CD4-positive, alpha-beta memory T cell (primary cell): ENCODE measurements at regions not wholly inside any gene's neighbourhood (a gene's known extent, or its start where the extent isn't known, plus 50 kb on each side); places are given as distances from the start of the nearest gene placed in this dataset.
A peak's percentile ranks its signal among the peaks of the same experiment; 100 is the strongest.

ENCODE experiments used
- CTCF ChIA-PET: fragments of 350-600 bp; sonication (Branson Sonifier 250); formaldehyde crosslinking; loops from one replicate; lab custom pipeline; 2021; ENCODE audit warnings: inconsistent platforms; ENCODE audit not compliant: partially characterized antibody; lab: Charles Lee
- POLR2A ChIA-PET: fragments of 350-600 bp; sonication (Branson Sonifier 250); formaldehyde crosslinking; loops from one replicate; lab custom pipeline; 2021; ENCODE audit not compliant: partially characterized antibody; lab: Charles Lee
- DNase-seq, 5 donors: peaks; one replicate each; pipeline versions ENCODE4 v3.0.0 to v3.0.0-alpha.2; 2020 to 2022; ENCODE audit warnings: mixed read lengths in 1 of 5
- H3K27ac ChIP-seq: one replicate; pipeline ENCODE4 v1.7.0; 2013; ENCODE audit warnings: low read depth, low read length
- H3K27me3 ChIP-seq: 2 replicates; pipeline ENCODE4 v1.7.0; 2013; ENCODE audit warnings: mild to moderate bottlenecking, low read length, moderate library complexity; ENCODE audit not compliant: insufficient read depth
- H3K36me3 ChIP-seq: 2 replicates; pipeline ENCODE4 v1.7.0; 2013; ENCODE audit warnings: mild to moderate bottlenecking, low read length, moderate library complexity; ENCODE audit not compliant: insufficient read depth
- H3K4me1 ChIP-seq: 2 replicates; pipeline ENCODE4 v1.7.0; 2013; ENCODE audit warnings: mild to moderate bottlenecking, low read length, moderate library complexity; ENCODE audit not compliant: insufficient read depth
- H3K4me3 ChIP-seq, 2 donors: one replicate each; pipeline ENCODE4 v1.7.0; 2013; ENCODE audit warnings: low read length in 2 of 2, mild to moderate bottlenecking in 1 of 2
- H3K9me3 ChIP-seq, 2 donors: one replicate each; pipeline ENCODE4 v1.7.0; 2013; ENCODE audit warnings: low read length in 2 of 2, control low read depth in 1 of 2; ENCODE audit not compliant: control insufficient read depth in 1 of 2
- H3K27ac Mint-ChIP-seq, 7 donors: one replicate each; pipeline ENCODE4 v1.8.0; 2020 to 2021; ENCODE audit warnings: mixed read lengths in 7 of 7, mild to moderate bottlenecking in 6 of 7, inconsistent platforms in 3 of 7, moderate library complexity in 3 of 7
- H3K27me3 Mint-ChIP-seq, 2 donors: one replicate each; pipeline ENCODE4 v1.8.0; 2020 to 2021; ENCODE audit warnings: mixed read lengths in 2 of 2
- H3K36me3 Mint-ChIP-seq, 2 donors: one replicate each; pipeline ENCODE4 v1.8.0; 2020 to 2021; ENCODE audit warnings: mixed read lengths in 2 of 2, inconsistent platforms in 1 of 2, mild to moderate bottlenecking in 1 of 2
- H3K4me1 Mint-ChIP-seq, 4 donors: one replicate each; pipeline ENCODE4 v1.8.0; 2020 to 2021; ENCODE audit warnings: mixed read lengths in 4 of 4, mild to moderate bottlenecking in 1 of 4
- H3K4me3 Mint-ChIP-seq, 8 donors: one replicate each; pipeline ENCODE4 v1.8.0; 2020 to 2021; ENCODE audit warnings: mixed read lengths in 8 of 8, mild to moderate bottlenecking in 7 of 8, moderate library complexity in 6 of 8, inconsistent platforms in 3 of 8
- H3K9me3 Mint-ChIP-seq, 8 donors: one replicate each; pipeline ENCODE4 v1.8.0; 2020 to 2021; ENCODE audit warnings: mixed read lengths in 8 of 8, mild to moderate bottlenecking in 5 of 8, inconsistent platforms in 3 of 8, moderate library complexity in 1 of 8
- intact Hi-C: fragments of 100-400 bp; cut with micrococcal nuclease; formaldehyde crosslinking; loops from one replicate; pipeline ENCODE4 v1.15.1; 2023

- Mint-ChIP-seq H3K27ac (peak overlapping the region; percentile 95 to 99 (median 98)), H3K9me3 (no peaks in the 10 kb centered on the region), H3K36me3 (peaks cover 0 to 4% of the 10 kb centered on the region in 2 donors), H3K27me3 (peaks cover 0 to 2% of the 10 kb centered on the region in 2 donors), H3K4me3 (peak overlapping the region; percentile 92 to 97 (median 94)), H3K4me1 (peaks cover 7 to 24% (median 14%) of the 10 kb centered on the region in 4 donors)
- intact Hi-C loops: loop anchor here (1.0 to 5.0 kb wide), 6 partner anchors 270 to 1044 kb away; partner anchors contain the start of genes POLR3A, PPIF and RPS24
- H3K27me3 ChIP-seq: no peaks in the 10 kb centered on the region
- CTCF ChIA-PET: interaction anchor here (0.6 to 1.4 kb wide), 9 partner anchors 11 to 1141 kb away, joined by 3 to 8 read pairs (median 4); no protein-coding TSS in a partner anchor
- H3K4me1 ChIP-seq: peaks cover 17% of the 10 kb centered on the region
- peak; percentile 93 to 96 (median 95) for DNase-seq
- no peaks in the 10 kb centered on the region for H3K9me3 ChIP-seq
- POLR2A ChIA-PET: interaction anchor here (0.7 to 2.6 kb wide), 5 partner anchors 256 to 767 kb away, joined by 3 to 6 read pairs (median 3); no protein-coding TSS in a partner anchor
- H3K27ac ChIP-seq: peak overlapping the region; percentile 91
- H3K4me3 ChIP-seq: peak overlapping the region; percentile 67 to 70
- no peaks in the 10 kb centered on the region for H3K36me3 ChIP-seq
These were observed 269.6 kb downstream of the RPS24 start for GRCh38 chr10:78302989-78303854.

GRCh38 chr10:78304091-78305045, 270.7 kb downstream of the RPS24 start:
- POLR2A ChIA-PET: interaction anchor here (1.4 to 2.6 kb wide), 2 partner anchors 257 to 270 kb away, joined by 3 to 6 read pairs; no protein-coding TSS in a partner anchor
- Histone ChIP-seq H3K4me1 (peaks cover 17% of the 10 kb centered on the region), H3K27ac (peak overlapping the region; percentile 91)

GRCh38 chr10:78305311-78305710, 271.6 kb downstream of the RPS24 start:
- Histone ChIP-seq H3K4me1 (peaks cover 17% of the 10 kb centered on the region), H3K27ac (no peak overlapping the region), H3K27me3 (no peaks in the 10 kb centered on the region), H3K36me3 (no peaks in the 10 kb centered on the region), H3K9me3 (no peaks in the 10 kb centered on the region), H3K4me3 (no peak overlapping the region)
- Mint-ChIP-seq H3K4me1 (peaks cover 7 to 24% (median 14%) of the 10 kb centered on the region in 4 donors), H3K36me3 (peaks cover 0 to 4% of the 10 kb centered on the region in 2 donors), H3K27me3 (no peaks in the 10 kb centered on the region), H3K9me3 (no peaks in the 10 kb centered on the region), H3K27ac (peak overlapping the region in 4 of 7 donors; percentile 1 to 26 (median 16)), H3K4me3 (peak overlapping the region in 1 of 8 donors; percentile 10)
- ChIA-PET CTCF (interaction anchor here (1.4 kb wide), 1 partner anchor 258 kb away, joined by 4 read pairs; no protein-coding TSS in a partner anchor), POLR2A (interaction anchor here (1.3 kb wide), 1 partner anchor 9 kb away, joined by 4 read pairs; no protein-coding TSS in a partner anchor)
- intact Hi-C loops: no loop called here
- no peak for DNase-seq

More at GRCh38 chr10:78304091-78305045, 270.7 kb downstream of the RPS24 start:
- no peaks in the 10 kb centered on the region for H3K9me3 ChIP-seq
- H3K4me3 Mint-ChIP-seq: peak overlapping the region in 4 of 8 donors; percentile 49 to 94 (median 80)
- H3K27me3 ChIP-seq: no peaks in the 10 kb centered on the region
- H3K4me3 ChIP-seq: no peak overlapping the region
- no peaks in the 10 kb centered on the region for H3K9me3 Mint-ChIP-seq
- no peak for DNase-seq
- H3K27ac Mint-ChIP-seq: peak overlapping the region in 5 of 7 donors; percentile 11 to 95 (median 74)
- H3K36me3 Mint-ChIP-seq: peaks cover 0 to 4% of the 10 kb centered on the region in 2 donors
- CTCF ChIA-PET: interaction anchor here (0.7 to 1.3 kb wide), 6 partner anchors 9 to 944 kb away, joined by 3 to 7 read pairs (median 4); no protein-coding TSS in a partner anchor
- H3K36me3 ChIP-seq: no peaks in the 10 kb centered on the region
- H3K27me3 Mint-ChIP-seq: no peaks in the 10 kb centered on the region
- peaks cover 7 to 24% (median 14%) of the 10 kb centered on the region in 4 donors for H3K4me1 Mint-ChIP-seq
- intact Hi-C loops: loop anchor here (5.0 kb wide), 1 partner anchor 893 kb away; no protein-coding TSS in a partner anchor

- Mint-ChIP-seq H3K4me3 (no peak overlapping the region), H3K36me3 (peaks cover 0 to 4% of the 10 kb centered on the region in 2 donors), H3K27ac (peak overlapping the region in 1 of 7 donors; percentile 22), H3K9me3 (no peaks in the 10 kb centered on the region), H3K27me3 (no peaks in the 10 kb centered on the region), H3K4me1 (peaks cover 6 to 21% (median 13%) of the 10 kb centered on the region in 4 donors)
- no peak for DNase-seq
- Histone ChIP-seq H3K36me3 (no peaks in the 10 kb centered on the region), H3K9me3 (no peaks in the 10 kb centered on the region), H3K27ac (no peak overlapping the region), H3K27me3 (no peaks in the 10 kb centered on the region), H3K4me1 (peaks cover 17% of the 10 kb centered on the region), H3K4me3 (no peak overlapping the region)
- POLR2A ChIA-PET: interaction anchor here (1.3 kb wide), 1 partner anchor 8 kb away, joined by 4 read pairs; no protein-coding TSS in a partner anchor
- CTCF ChIA-PET: interaction anchor here (1.4 kb wide), 1 partner anchor 259 kb away, joined by 4 read pairs; no protein-coding TSS in a partner anchor
- intact Hi-C loops: no loop called here
These were observed 272.7 kb downstream of the RPS24 start for GRCh38 chr10:78306358-78306757.

- no peak overlapping the region for H3K27ac Mint-ChIP-seq
- intact Hi-C loops: no loop called here
- H3K4me3 ChIP-seq: no peak overlapping the region
These were observed 273.9 kb downstream of the RPS24 start for GRCh38 chr10:78307576-78307975.

GRCh38 chr10:78309536-78310237, 276.0 kb downstream of the RPS24 start:
- no peak for DNase-seq
- POLR2A ChIA-PET: no interaction called here
- Histone ChIP-seq H3K4me3 (no peak overlapping the region), H3K36me3 (no peaks in the 10 kb centered on the region), H3K9me3 (no peaks in the 10 kb centered on the region), H3K27me3 (no peaks in the 10 kb centered on the region), H3K27ac (no peak overlapping the region), H3K4me1 (no peaks in the 10 kb centered on the region)
- no peaks in the 10 kb centered on the region for H3K4me1 Mint-ChIP-seq
- peaks cover 0 to 4% of the 10 kb centered on the region in 2 donors for H3K27me3 Mint-ChIP-seq
- CTCF ChIA-PET: interaction anchor here (0.7 kb wide), 1 partner anchor 153 kb away, joined by 4 read pairs; no protein-coding TSS in a partner anchor
- H3K27ac Mint-ChIP-seq: peak overlapping the region in 1 of 7 donors; percentile 20
- H3K9me3 Mint-ChIP-seq: peaks cover 0 to 2% (median 0%) of the 10 kb centered on the region in 8 donors
- H3K36me3 Mint-ChIP-seq: no peaks in the 10 kb centered on the region
- H3K4me3 Mint-ChIP-seq: no peak overlapping the region
- intact Hi-C loops: no loop called here

More at GRCh38 chr10:78307576-78307975, 273.9 kb downstream of the RPS24 start:
- DNase-seq: no peak
- H3K4me1 Mint-ChIP-seq: peaks cover 1 to 12% (median 7%) of the 10 kb centered on the region in 4 donors
- Histone ChIP-seq H3K4me1 (peaks cover 7% of the 10 kb centered on the region), H3K36me3 (no peaks in the 10 kb centered on the region), H3K27me3 (no peaks in the 10 kb centered on the region), H3K27ac (no peak overlapping the region), H3K9me3 (no peaks in the 10 kb centered on the region)
- ChIA-PET POLR2A (no interaction called here), CTCF (no interaction called here)
- no peaks in the 10 kb centered on the region for H3K27me3 Mint-ChIP-seq
- H3K36me3 Mint-ChIP-seq: peaks cover 0 to 4% of the 10 kb centered on the region in 2 donors
- H3K4me3 Mint-ChIP-seq: no peak overlapping the region
- no peaks in the 10 kb centered on the region for H3K9me3 Mint-ChIP-seq
